GM11168 (cell line): ENCODE measurements at regions not wholly inside any gene's neighbourhood (a gene's known extent, or its start where the extent isn't known, plus 50 kb on each side); places are given as distances from the start of the nearest gene placed in this dataset.

ENCODE experiments used
- in situ Hi-C: fragments of 300-500 bp; cut with MboI; formaldehyde crosslinking; loops from one replicate; pipeline ENCODE4 v1.12.0; 2022; ENCODE audit warnings: low sequenced_read_pairs; ENCODE audit not compliant: unreplicated experiment

DNA sequence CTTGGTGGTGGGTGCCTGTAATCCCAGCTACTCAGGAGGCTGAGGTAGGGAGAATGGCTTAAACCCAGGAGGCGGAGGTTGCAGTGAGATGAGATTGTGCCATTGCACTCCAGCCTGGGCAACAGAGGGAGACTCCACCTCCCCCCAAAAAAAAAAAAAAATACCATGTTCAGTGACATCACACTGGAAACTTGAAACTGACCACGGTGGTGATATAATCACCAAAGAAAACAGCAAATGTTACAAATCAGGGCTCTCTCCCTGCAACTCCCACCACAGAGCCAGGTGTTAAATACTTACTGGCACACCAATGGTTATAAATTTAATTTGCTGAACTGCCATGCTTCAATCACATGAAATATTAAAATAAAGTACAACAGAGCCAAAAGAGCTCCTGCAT is 81.4 kb downstream of the ZNF608 start:
- in situ Hi-C loops = no loop called here

GRCh38 chr5:124664287-124664686 is 82.2 kb downstream of the ZNF608 start:
- in situ Hi-C loops = no loop called here

GRCh38 chr5:124663101-124663506 is 83.3 kb downstream of the ZNF608 start:
- in situ Hi-C loops = no loop called here

GRCh38 chr5:124662181-124662781 is 84.2 kb downstream of the ZNF608 start:
- in situ Hi-C loops = no loop called here

DNA sequence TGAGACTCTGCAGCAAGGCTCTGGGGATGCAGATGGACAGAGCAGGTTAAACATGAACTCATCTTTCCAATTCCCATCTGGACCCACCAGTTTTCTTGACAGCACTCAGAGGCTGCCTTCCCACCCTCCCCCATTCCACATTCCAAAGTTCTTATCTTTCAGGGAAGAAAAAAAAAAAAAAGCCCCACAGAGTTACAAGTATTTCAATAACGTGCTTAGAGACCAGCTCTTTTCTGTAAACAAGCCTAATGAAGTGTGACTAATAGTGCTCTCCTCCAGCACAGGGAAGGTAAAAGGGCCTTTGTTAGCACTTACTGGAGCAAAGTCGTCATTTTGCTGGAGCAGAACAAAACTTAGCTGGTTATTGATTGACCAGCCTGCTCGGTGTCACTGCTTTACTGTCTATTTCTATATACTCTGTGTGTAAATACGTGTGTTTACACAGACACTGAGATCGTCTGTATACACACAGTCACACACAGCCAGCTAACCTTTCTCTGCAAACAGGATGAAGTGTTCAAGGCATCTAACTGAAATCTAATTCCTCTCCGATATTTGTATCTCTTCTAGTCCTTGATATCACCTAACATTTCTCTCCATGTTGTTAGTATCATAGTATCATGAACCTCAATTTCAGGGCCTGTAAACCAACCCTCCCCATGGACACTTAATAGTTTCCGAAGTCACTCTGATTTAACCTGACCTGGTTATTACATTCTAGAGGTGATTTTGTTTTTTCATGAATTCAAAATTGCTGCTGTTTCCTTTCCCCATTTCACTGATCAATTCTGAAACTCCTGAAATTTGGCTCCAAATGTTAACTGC is 84.9 kb downstream of the ZNF608 start:
- in situ Hi-C loops = no loop called here

DNA sequence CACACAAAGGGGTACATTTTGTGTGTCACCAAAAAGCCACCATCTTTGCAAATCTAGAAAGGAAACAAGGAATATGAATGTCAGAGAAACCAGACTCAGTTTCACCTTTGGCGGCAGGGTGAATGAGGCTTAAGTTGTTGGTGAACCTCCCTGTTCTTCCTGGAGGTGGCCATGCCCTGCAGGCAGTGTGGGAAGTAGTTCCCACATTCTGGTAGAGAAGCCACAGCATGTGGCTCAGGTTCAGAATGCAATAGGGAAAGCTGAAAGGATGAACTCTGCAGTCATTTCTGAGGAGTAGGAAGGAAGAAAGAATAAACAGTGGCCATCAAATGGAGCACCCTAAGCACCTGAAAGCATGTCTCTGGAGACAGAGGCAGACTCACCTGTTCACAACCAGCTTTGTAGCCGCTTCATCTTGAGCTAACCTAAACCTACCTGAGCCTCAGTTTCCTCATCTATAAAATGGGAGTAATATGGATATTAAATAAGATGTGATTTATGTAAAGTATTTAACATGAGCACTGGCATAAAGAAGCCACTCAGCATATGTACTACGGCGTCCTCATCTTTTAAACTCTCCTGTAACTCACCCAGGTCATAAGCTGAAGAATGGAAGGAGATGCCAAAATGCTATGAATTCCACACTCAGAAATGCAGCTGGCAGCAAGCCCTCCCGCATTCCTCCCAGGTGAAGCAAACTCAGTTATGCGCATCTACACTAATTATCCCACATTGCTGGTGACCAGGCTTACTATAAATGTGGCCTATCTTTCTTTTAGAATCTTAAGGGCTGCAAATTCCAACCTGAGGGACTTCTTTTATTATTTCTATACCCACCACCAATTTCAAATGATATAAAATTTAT is 86.0 kb downstream of the ZNF608 start:
- in situ Hi-C loops = no loop called here

GRCh38 chr5:124659798-124660197 is 86.6 kb downstream of the ZNF608 start:
- in situ Hi-C loops = loop anchor here (10.0 kb wide), 1 partner anchor 265 kb away; no protein-coding TSS in a partner anchor

DNA sequence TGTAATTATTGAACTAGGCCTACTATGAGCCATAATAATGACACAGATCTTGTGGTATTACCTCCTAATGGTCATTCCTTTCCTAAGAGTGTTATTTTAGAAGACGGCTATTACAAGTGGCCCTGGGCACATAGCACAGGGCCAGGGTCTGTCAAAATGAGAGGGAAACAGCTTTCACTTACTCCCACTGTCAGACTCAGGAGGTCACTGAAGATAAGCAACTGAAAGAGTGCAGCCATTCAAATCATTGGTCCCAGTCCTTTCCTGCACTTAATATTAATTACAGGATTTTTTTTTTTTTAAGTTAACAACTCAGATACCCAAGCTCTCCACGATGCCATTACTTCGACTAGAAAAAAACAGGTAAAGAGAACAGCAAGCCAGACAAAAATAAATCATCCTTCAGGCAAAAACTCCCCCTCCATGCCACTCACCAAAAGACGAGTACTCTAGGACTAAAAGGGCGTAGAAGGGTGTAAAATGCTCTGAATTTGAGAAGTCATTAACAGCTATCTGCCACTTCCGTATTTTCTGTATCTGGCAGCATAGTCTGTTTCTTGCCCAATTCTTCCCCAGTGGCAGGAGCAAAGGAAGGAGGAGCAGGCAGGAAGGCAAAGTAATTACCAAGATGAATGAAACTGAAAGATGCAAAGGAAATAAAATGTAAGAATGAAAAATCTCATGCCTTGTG is 87.4 kb downstream of the ZNF608 start:
- in situ Hi-C loops = loop anchor here (10.0 kb wide), 1 partner anchor 266 kb away; no protein-coding TSS in a partner anchor

GRCh38 chr5:124655921-124656511 is 90.4 kb downstream of the ZNF608 start:
- in situ Hi-C loops = loop anchor here (10.0 kb wide), 1 partner anchor 269 kb away; no protein-coding TSS in a partner anchor

DNA sequence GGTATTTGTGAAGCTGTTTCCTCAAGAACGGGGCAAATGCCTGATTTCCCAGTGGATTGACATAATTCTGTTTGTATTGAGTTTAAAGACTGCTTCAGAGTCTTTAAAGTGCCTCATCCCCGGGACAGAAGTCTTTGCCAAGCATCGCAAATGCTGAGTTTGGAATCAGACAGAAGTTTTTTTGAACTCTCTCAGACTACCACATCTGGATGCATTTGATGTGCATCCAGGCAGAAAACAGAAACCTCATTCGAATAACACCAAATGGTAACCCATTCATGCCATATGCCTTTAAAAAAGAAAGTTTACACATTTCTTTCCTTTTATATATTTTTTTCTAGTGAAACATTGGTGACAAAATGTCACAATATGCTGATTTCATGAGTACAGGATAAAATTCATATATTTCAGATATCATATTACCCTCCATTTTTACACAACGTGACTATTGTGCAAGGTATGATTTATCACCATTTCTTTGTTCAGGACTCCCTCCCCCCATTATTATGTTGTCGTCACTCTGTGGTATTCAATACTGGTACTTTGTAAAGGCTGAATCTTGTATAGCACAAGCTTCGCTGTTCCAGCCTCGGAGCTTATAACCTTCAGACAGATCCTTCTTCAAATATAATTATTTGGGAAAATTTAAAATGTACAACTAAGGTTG is 91.1 kb downstream of the ZNF608 start:
- in situ Hi-C loops = loop anchor here (10.0 kb wide), 1 partner anchor 269 kb away; no protein-coding TSS in a partner anchor

DNA sequence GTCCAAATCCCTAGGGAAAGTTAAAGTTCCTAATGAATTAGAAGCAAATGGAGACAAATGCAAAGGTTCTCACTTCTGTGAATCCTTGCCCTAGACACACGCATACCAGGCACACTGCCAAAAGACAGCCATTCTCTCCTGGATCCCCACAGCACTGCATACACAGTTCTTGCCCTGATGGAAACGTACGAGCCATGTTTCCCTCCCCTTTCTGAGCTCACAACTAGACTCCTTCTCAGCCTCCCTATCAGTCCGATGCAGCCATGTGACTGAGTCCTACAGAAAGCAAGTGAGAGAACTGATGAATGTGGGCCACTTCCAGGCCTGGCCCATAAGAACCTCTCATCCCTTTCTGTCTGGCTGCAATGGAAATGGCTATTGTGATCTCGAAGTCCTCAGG is 92.0 kb downstream of the ZNF608 start:
- in situ Hi-C loops = loop anchor here (10.0 kb wide), 1 partner anchor 270 kb away; no protein-coding TSS in a partner anchor

- in situ Hi-C loops = loop anchor here (10.0 kb wide), 1 partner anchor 271 kb away; no protein-coding TSS in a partner anchor
Measured at GRCh38 chr5:124653666-124654065, 92.8 kb downstream of the ZNF608 start.

DNA sequence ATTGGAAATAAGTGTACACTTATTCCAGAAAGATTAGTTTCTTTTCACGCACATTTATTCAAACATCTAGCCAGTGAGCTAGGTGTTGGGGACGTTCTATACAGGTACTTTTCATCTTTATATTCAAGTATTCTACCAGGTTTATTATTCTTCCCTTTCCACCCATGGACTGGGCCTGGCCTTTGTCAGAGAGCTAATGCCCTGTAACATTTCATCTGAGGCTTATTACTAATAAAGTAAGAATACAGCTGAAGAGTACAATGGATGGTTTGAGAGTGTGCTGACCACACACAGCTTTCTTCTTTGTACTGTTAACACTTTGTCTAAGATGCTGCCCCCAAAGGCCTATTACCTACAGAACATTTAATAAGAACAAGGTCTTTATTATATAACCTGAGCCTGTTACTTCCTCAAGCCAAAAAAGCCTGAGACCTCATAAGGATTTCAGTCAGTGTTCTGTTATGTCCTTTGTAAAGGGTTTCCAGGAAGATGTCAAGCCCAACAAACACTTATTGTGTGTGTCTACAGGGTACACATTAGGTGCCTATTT is 93.5 kb downstream of the ZNF608 start:
- in situ Hi-C loops = loop anchor here (10.0 kb wide), 1 partner anchor 272 kb away; no protein-coding TSS in a partner anchor

DNA sequence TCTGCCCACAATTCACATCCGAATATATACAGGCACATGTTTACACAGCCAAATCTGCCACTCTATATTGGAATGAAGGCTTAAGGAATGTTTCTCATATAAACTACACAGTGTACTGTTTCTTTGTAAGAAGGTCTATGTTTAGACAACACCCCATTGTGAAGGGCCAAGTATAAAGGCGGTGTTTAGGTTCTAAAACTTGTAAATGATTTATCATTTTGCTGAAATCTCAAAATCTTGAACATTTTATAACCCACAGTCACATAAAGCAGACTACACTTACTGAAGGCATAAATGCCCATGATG is 94.0 kb downstream of the ZNF608 start:
- in situ Hi-C loops = loop anchor here (10.0 kb wide), 1 partner anchor 272 kb away; no protein-coding TSS in a partner anchor

DNA sequence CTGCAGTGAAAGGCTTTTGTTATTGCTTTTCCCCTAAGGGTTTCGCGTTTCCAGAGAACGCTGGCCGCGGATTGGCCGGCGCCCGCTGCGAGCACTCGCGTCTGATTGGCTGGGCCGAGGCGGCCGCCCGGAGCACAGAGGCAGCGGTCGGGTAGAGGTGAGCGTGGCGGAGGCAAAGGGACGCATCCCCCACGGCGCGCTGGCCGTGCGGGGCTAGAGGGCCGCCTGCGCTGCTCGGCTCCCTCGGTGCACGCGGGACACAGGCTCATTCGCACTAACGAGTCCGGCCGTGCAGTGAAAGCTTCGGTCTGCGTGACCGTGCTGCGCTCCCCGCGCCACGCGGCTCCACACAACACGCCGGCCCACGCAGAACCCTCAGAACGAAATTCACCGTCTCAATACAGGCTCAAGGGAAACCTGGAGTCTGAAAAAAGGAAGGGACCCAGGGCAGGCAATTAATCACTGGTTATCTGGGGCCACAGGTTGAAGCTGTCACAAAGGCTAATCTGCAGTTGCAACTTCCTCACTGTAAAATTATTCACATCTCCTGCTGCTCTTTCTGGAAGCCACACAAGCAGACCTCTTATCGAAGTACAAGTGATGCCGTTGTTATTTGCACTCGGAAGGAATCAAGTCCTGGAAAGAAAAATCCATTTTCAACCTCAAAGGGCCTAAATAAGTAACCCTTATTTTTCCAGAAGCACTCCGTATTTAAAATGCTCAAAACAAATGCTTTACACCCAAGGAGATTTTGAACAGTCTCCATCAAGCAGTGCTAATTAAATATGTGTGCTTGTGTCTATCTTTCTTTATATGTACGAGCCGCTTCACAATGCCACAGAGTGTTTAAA is 94.6 kb downstream of the ZNF608 start:
- in situ Hi-C loops = loop anchor here (10.0 kb wide), 1 partner anchor 273 kb away; no protein-coding TSS in a partner anchor

- in situ Hi-C loops = loop anchor here (10.0 kb wide), 1 partner anchor 274 kb away; no protein-coding TSS in a partner anchor
Measured at GRCh38 chr5:124650951-124651662, 95.3 kb downstream of the ZNF608 start.

GRCh38 chr5:124650147-124650561 is 96.3 kb downstream of the ZNF608 start:
- in situ Hi-C loops = loop anchor here (10.0 kb wide), 1 partner anchor 275 kb away; no protein-coding TSS in a partner anchor
